HepG2 (cell line): ENCODE measurements at regions not wholly inside any gene's neighbourhood (a gene's known extent, or its start where the extent isn't known, plus 50 kb on each side); places are given as distances from the start of the nearest gene placed in this dataset.

Experiments used
- FOXA3 ChIP-seq: IDR thresholded peaks from 2 replicates; pipeline ENCODE4 v1.6.1; 2016; ENCODE audit warnings: missing genetic modification reagents, missing compliant biosample characterization
- KLF16 ChIP-seq, 2 experiments: sonication (generic) in 1 of 2; formaldehyde crosslinking in 1 of 2; IDR thresholded peaks; 2 replicates each; pipeline versions ENCODE4 v1.6.1 to v1.8.0; 2016 to 2023; ENCODE audit warnings: missing genetic modification reagents in 2 of 2, missing compliant biosample characterization in 1 of 2
- RARG ChIP-seq: sonication (generic); formaldehyde crosslinking; IDR thresholded peaks from 2 replicates; pipeline ENCODE4 v1.4.0; 2020; ENCODE audit warnings: low read depth, mild to moderate bottlenecking, missing genetic modification reagents
- SRSF1 ChIP-seq: fragments of 200-400 bp; formaldehyde crosslinking; optimal IDR thresholded peaks from 2 replicates; pipeline ENCODE3; 2017; ENCODE audit warnings: mild to moderate bottlenecking, low read depth, low read length, moderate library complexity
- U2AF1 ChIP-seq: fragments of 200-400 bp; formaldehyde crosslinking; optimal IDR thresholded peaks from 2 replicates; pipeline ENCODE3; 2017; ENCODE audit warnings: mild to moderate bottlenecking, low read depth, low read length
- ZNF772 ChIP-seq: sonication (generic); formaldehyde crosslinking; IDR thresholded peaks from 2 replicates; pipeline ENCODE4 v1.5.0; 2020; ENCODE audit warnings: mild to moderate bottlenecking, missing genetic modification reagents
- TF ChIP-seq, protein P1 (sequence below): sonication (generic); formaldehyde crosslinking; IDR thresholded peaks from 2 replicates; pipeline ENCODE4 v1.4.0; 2020; ENCODE audit warnings: missing genetic modification reagents
- TF ChIP-seq, protein P2 (sequence below): sonication (generic); formaldehyde crosslinking; IDR thresholded peaks from 2 replicates; pipeline ENCODE4 v1.4.0; 2020; ENCODE audit warnings: missing genetic modification reagents
- TF ChIP-seq, protein P3 (sequence below): sonication (generic); formaldehyde crosslinking; IDR thresholded peaks from 2 replicates; pipeline ENCODE4 v1.5.1; 2020; ENCODE audit warnings: mild to moderate bottlenecking, missing genetic modification reagents, moderate library complexity
- TF ChIP-seq, protein P4 (sequence below): sonication (generic); formaldehyde crosslinking; IDR thresholded peaks from 2 replicates; pipeline ENCODE4 v1.9.0; 2021; ENCODE audit warnings: missing genetic modification reagents, mild to moderate bottlenecking, borderline replicate concordance
- TF ChIP-seq, protein P5 (sequence below): sonication (generic); formaldehyde crosslinking; IDR thresholded peaks from 2 replicates; pipeline ENCODE4 v1.8.1; 2023; ENCODE audit warnings: mild to moderate bottlenecking, inconsistent platforms, moderate library complexity, missing genetic modification reagents, borderline replicate concordance
- TF ChIP-seq, protein P6 (sequence below): IDR thresholded peaks from 2 replicates; pipeline ENCODE4 v1.6.1; 2012; ENCODE audit warnings: low read length, improper control_type of control experiment
- TF ChIP-seq, protein P7 (sequence below): sonication (generic); formaldehyde crosslinking; IDR thresholded peaks from 2 replicates; pipeline ENCODE4 v1.5.1; 2020; ENCODE audit warnings: missing genetic modification reagents, mild to moderate bottlenecking, borderline replicate concordance

DNA sequence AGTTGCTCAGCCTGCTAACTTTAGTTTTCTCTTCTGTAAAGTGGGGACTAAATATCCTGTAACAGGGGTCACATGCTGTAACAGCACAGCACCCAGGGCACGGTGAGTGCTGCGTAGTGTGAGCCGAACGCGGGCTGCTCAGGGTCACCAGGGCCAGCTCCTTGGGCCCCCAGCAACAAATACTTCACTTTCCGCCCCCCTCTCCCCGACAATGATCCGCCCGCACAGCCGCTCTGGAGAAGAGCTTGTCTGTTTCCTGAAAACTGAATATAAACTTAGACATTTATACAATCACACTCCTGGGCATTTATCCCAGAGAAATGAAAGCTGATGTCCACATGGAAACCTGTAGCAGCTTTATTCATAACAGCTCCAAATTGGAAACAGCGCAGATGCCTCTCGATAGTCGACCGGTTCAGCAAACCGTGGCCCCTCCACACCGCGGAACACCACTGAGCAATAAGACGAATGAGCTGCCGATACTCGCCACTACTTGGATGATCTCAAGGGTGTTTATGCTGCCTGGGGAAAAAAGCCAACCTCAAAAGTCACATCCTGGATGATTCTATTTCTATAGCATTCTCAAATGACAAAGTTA lies 267.2 kb downstream of the PARN start (continued):
- TF ChIP-seq SRSF1 (no peak), ZNF772 (CRISPR knock-in tag) (no peak), FOXA3 (CRISPR knock-in tag) (no peak), RARG (CRISPR knock-in tag) (no peak), KLF16 (CRISPR knock-in tag; IDR thresholded peaks at IDR 0.05) (no peak), U2AF1 (no peak)
- TF ChIP-seq, protein P1, sequence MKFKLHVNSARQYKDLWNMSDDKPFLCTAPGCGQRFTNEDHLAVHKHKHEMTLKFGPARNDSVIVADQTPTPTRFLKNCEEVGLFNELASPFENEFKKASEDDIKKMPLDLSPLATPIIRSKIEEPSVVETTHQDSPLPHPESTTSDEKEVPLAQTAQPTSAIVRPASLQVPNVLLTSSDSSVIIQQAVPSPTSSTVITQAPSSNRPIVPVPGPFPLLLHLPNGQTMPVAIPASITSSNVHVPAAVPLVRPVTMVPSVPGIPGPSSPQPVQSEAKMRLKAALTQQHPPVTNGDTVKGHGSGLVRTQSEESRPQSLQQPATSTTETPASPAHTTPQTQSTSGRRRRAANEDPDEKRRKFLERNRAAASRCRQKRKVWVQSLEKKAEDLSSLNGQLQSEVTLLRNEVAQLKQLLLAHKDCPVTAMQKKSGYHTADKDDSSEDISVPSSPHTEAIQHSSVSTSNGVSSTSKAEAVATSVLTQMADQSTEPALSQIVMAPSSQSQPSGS (CRISPR knock-in tag), result no peak
- TF ChIP-seq, protein P2, sequence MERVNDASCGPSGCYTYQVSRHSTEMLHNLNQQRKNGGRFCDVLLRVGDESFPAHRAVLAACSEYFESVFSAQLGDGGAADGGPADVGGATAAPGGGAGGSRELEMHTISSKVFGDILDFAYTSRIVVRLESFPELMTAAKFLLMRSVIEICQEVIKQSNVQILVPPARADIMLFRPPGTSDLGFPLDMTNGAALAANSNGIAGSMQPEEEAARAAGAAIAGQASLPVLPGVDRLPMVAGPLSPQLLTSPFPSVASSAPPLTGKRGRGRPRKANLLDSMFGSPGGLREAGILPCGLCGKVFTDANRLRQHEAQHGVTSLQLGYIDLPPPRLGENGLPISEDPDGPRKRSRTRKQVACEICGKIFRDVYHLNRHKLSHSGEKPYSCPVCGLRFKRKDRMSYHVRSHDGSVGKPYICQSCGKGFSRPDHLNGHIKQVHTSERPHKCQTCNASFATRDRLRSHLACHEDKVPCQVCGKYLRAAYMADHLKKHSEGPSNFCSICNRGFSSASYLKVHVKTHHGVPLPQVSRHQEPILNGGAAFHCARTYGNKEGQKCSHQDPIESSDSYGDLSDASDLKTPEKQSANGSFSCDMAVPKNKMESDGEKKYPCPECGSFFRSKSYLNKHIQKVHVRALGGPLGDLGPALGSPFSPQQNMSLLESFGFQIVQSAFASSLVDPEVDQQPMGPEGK (CRISPR knock-in tag), result no peak
- TF ChIP-seq, protein P3, sequence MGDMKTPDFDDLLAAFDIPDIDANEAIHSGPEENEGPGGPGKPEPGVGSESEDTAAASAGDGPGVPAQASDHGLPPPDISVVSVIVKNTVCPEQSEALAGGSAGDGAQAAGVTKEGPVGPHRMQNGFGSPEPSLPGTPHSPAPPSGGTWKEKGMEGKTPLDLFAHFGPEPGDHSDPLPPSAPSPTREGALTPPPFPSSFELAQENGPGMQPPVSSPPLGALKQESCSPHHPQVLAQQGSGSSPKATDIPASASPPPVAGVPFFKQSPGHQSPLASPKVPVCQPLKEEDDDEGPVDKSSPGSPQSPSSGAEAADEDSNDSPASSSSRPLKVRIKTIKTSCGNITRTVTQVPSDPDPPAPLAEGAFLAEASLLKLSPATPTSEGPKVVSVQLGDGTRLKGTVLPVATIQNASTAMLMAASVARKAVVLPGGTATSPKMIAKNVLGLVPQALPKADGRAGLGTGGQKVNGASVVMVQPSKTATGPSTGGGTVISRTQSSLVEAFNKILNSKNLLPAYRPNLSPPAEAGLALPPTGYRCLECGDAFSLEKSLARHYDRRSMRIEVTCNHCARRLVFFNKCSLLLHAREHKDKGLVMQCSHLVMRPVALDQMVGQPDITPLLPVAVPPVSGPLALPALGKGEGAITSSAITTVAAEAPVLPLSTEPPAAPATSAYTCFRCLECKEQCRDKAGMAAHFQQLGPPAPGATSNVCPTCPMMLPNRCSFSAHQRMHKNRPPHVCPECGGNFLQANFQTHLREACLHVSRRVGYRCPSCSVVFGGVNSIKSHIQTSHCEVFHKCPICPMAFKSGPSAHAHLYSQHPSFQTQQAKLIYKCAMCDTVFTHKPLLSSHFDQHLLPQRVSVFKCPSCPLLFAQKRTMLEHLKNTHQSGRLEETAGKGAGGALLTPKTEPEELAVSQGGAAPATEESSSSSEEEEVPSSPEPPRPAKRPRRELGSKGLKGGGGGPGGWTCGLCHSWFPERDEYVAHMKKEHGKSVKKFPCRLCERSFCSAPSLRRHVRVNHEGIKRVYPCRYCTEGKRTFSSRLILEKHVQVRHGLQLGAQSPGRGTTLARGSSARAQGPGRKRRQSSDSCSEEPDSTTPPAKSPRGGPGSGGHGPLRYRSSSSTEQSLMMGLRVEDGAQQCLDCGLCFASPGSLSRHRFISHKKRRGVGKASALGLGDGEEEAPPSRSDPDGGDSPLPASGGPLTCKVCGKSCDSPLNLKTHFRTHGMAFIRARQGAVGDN (CRISPR knock-in tag), result peak; percentile 3; the same call in 1 of the 2 replicates
- TF ChIP-seq, protein P4, sequence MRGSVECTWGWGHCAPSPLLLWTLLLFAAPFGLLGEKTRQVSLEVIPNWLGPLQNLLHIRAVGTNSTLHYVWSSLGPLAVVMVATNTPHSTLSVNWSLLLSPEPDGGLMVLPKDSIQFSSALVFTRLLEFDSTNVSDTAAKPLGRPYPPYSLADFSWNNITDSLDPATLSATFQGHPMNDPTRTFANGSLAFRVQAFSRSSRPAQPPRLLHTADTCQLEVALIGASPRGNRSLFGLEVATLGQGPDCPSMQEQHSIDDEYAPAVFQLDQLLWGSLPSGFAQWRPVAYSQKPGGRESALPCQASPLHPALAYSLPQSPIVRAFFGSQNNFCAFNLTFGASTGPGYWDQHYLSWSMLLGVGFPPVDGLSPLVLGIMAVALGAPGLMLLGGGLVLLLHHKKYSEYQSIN (CRISPR knock-in tag), result no peak
- TF ChIP-seq, protein P5, sequence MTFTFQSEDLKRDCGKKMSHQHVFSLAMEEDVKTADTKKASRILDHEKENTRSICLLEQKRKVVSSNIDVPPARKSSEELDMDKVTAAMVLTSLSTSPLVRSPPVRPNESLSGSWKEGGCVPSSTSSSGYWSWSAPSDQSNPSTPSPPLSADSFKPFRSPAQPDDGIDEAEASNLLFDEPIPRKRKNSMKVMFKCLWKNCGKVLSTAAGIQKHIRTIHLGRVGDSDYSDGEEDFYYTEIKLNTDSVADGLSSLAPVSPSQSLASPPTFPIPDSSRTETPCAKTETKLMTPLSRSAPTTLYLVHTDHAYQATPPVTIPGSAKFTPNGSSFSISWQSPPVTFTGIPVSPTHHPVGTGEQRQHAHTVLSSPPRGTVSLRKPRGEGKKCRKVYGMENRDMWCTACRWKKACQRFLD (CRISPR knock-in tag), result no peak
- TF ChIP-seq, protein P6, sequence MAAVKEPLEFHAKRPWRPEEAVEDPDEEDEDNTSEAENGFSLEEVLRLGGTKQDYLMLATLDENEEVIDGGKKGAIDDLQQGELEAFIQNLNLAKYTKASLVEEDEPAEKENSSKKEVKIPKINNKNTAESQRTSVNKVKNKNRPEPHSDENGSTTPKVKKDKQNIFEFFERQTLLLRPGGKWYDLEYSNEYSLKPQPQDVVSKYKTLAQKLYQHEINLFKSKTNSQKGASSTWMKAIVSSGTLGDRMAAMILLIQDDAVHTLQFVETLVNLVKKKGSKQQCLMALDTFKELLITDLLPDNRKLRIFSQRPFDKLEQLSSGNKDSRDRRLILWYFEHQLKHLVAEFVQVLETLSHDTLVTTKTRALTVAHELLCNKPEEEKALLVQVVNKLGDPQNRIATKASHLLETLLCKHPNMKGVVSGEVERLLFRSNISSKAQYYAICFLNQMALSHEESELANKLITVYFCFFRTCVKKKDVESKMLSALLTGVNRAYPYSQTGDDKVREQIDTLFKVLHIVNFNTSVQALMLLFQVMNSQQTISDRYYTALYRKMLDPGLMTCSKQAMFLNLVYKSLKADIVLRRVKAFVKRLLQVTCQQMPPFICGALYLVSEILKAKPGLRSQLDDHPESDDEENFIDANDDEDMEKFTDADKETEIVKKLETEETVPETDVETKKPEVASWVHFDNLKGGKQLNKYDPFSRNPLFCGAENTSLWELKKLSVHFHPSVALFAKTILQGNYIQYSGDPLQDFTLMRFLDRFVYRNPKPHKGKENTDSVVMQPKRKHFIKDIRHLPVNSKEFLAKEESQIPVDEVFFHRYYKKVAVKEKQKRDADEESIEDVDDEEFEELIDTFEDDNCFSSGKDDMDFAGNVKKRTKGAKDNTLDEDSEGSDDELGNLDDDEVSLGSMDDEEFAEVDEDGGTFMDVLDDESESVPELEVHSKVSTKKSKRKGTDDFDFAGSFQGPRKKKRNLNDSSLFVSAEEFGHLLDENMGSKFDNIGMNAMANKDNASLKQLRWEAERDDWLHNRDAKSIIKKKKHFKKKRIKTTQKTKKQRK, result no peak
- TF ChIP-seq, protein P7, sequence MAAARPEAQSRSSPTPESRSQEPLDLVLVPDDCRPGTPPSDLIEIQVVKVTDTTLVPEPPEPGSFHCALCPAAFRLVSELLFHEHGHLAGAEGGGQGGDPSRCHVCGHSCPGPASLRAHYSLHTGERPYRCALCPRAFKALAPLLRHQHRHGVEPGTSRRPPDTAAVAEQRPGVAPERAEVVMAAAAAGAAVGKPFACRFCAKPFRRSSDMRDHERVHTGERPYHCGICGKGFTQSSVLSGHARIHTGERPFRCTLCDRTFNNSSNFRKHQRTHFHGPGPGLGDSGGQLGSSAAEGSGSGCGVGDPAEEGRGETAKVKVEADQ, result no peak
